ENCODE measurements at regions not wholly inside any gene's neighbourhood (a gene's known extent, or its start where the extent isn't known, plus 50 kb on each side); places are given as distances from the start of the nearest gene placed in this dataset.

DNA sequence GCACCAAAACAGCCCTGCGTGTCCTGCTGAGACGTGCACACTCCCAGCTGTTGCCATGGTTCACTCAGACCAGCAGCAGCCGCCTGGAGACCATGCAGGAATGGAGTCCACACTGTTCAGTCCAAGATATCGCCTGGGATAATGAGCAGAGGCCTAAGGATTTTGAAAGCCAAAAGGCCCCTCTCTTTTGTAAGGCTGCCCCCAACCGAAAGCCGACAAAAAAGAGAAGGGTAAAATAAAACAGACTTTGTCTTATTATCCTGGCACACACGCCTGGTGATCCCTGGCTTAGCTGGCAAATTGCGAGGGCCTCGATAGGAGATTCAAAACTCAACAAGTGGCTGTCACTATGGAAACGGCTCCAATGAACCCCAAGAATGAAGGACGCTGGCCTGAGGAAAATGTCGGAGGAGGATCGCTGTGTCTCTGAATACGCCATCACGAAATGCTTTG lies 263.6 kb downstream of the SKIDA1 start:
- no peaks in the 10 kb centered on the region for H3K36me3 ChIP-seq (ENCODE audit: control insufficient read depth in 2 of 3, insufficient read depth in 3 of 3, low read length in 3 of 3)
- H3K9me3 ChIP-seq (ENCODE audit: control insufficient read depth in 2 of 3, insufficient read depth in 1 of 3, low read length in 3 of 3): no peaks in the 10 kb centered on the region
- TF ChIP-seq, protein P1, sequence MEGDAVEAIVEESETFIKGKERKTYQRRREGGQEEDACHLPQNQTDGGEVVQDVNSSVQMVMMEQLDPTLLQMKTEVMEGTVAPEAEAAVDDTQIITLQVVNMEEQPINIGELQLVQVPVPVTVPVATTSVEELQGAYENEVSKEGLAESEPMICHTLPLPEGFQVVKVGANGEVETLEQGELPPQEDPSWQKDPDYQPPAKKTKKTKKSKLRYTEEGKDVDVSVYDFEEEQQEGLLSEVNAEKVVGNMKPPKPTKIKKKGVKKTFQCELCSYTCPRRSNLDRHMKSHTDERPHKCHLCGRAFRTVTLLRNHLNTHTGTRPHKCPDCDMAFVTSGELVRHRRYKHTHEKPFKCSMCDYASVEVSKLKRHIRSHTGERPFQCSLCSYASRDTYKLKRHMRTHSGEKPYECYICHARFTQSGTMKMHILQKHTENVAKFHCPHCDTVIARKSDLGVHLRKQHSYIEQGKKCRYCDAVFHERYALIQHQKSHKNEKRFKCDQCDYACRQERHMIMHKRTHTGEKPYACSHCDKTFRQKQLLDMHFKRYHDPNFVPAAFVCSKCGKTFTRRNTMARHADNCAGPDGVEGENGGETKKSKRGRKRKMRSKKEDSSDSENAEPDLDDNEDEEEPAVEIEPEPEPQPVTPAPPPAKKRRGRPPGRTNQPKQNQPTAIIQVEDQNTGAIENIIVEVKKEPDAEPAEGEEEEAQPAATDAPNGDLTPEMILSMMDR (IDR thresholded peaks at IDR 0.05; ENCODE audit: borderline replicate concordance, extremely low read depth, insufficient read depth): no peak
- H3K4me3 ChIP-seq (ENCODE audit: low read length in 3 of 3): no peak overlapping the region
- no peaks in the 10 kb centered on the region for H3K27me3 ChIP-seq (ENCODE audit: control insufficient read depth, insufficient read depth, low read length)
- no peaks in the 10 kb centered on the region for H3K4me1 ChIP-seq (ENCODE audit: control insufficient read depth in 2 of 3, insufficient read depth in 2 of 3, low read depth in 1 of 3, low read length in 3 of 3)
- intact Hi-C loops (cut with DNase I): loop anchor here (10.0 kb wide), 1 partner anchor 177 kb away; no protein-coding TSS in a partner anchor
- no peak for DNase-seq
- H3K27ac ChIP-seq (ENCODE audit: low read depth in 2 of 2, low read length in 2 of 2): no peak overlapping the region
- H3K9ac ChIP-seq (ENCODE audit: low read length in 3 of 3): no peak overlapping the region
- FAIRE-seq: no peak

DNA sequence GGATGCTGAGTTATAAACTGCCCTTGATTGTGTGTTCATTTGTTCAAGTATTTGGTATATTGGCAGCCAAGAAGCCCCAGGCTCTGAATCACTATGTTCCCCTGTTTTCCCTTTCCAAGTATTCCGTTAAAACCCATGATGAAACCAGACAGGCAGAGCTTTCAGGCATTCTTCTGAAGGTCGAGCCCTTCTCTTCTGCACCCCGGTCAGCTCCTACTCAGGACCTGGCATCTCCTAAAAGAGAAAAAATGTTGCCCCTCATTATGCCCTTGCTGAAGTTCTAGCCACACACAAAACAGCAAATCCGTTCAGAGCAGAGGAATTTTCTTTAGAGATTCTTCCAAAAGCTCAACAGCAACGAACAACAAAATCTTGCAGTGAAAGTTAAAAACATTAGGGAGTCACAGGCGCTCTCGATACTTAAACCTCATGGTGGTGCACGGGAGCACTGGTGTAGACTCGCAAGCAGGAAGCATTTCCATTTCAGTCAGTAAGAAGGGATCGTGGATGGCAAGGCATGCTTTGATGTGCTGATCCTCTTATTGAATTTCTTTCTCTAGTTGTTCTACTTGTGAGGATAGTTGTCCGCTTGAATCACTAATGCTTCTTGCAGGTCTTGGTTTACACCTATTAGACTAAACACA lies 264.9 kb downstream of the SKIDA1 start:
- intact Hi-C loops (cut with DNase I): loop anchor here (10.0 kb wide), 1 partner anchor 176 kb away; no protein-coding TSS in a partner anchor
- DNase-seq (no peak), FAIRE-seq (no peak)
- Histone ChIP-seq H3K36me3 (ENCODE audit: control insufficient read depth in 2 of 3, insufficient read depth in 3 of 3, low read length in 3 of 3) (no peaks in the 10 kb centered on the region), H3K27ac (ENCODE audit: low read depth in 2 of 2, low read length in 2 of 2) (no peak overlapping the region), H3K9me3 (ENCODE audit: control insufficient read depth in 2 of 3, insufficient read depth in 1 of 3, low read length in 3 of 3) (no peaks in the 10 kb centered on the region), H3K4me1 (ENCODE audit: control insufficient read depth in 2 of 3, insufficient read depth in 2 of 3, low read depth in 1 of 3, low read length in 3 of 3) (no peaks in the 10 kb centered on the region), H3K9ac (ENCODE audit: low read length in 3 of 3) (no peak overlapping the region), H3K4me3 (ENCODE audit: low read length in 3 of 3) (no peak overlapping the region), H3K27me3 (ENCODE audit: control insufficient read depth, insufficient read depth, low read length) (no peaks in the 10 kb centered on the region)
- TF ChIP-seq, protein P1 (IDR thresholded peaks at IDR 0.05; ENCODE audit: borderline replicate concordance, extremely low read depth, insufficient read depth): no peak

DNA sequence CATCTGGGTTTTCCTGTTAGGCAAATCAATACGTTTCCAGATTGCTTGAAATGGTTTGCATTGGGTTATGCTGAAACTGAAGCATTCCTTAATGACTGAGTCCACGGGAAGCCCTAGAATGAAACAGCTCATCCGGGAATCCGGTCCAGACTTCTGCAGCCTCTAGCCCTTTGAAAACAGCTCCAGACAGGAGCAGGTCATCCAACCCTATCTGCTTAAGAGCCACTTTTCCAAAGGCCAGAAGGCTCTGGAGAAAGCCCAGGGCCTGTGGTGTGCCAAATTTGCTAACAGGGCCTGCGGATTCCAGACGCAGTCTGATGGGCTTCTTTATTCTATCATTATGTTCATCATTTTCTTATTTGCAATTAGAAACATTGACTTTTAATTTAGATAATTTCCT lies 265.4 kb downstream of the SKIDA1 start:
- TF ChIP-seq, protein P1 (IDR thresholded peaks at IDR 0.05; ENCODE audit: borderline replicate concordance, extremely low read depth, insufficient read depth): no peak
- Histone ChIP-seq H3K27ac (ENCODE audit: low read depth in 2 of 2, low read length in 2 of 2) (no peak overlapping the region), H3K9ac (ENCODE audit: low read length in 3 of 3) (no peak overlapping the region), H3K4me1 (ENCODE audit: control insufficient read depth in 2 of 3, insufficient read depth in 2 of 3, low read depth in 1 of 3, low read length in 3 of 3) (no peaks in the 10 kb centered on the region), H3K4me3 (ENCODE audit: low read length in 3 of 3) (no peak overlapping the region), H3K9me3 (ENCODE audit: control insufficient read depth in 2 of 3, insufficient read depth in 1 of 3, low read length in 3 of 3) (no peaks in the 10 kb centered on the region), H3K27me3 (ENCODE audit: control insufficient read depth, insufficient read depth, low read length) (no peaks in the 10 kb centered on the region), H3K36me3 (ENCODE audit: control insufficient read depth in 2 of 3, insufficient read depth in 3 of 3, low read length in 3 of 3) (no peaks in the 10 kb centered on the region)
- FAIRE-seq: no peak
- no peak for DNase-seq
- intact Hi-C loops (cut with DNase I): loop anchor here (10.0 kb wide), 1 partner anchor 175 kb away; no protein-coding TSS in a partner anchor
